H1 (cell line): ENCODE measurements at regions not wholly inside any gene's neighbourhood (a gene's known extent, or its start where the extent isn't known, plus 50 kb on each side); places are given as distances from the start of the nearest gene placed in this dataset.

ENCODE experiments used
- CTCF ChIA-PET: fragments of 300-600 bp; sonication (Branson Sonifier 250); formaldehyde crosslinking; loops from one replicate; lab custom pipeline; 2021; ENCODE audit not compliant: partially characterized antibody; lab: Charles Lee
- POLR2A ChIA-PET: fragments of 300-600 bp; sonication (Branson Sonifier 250); formaldehyde crosslinking; loops from one replicate; lab custom pipeline; 2021; ENCODE audit warnings: inconsistent platforms; ENCODE audit not compliant: partially characterized antibody; lab: Charles Lee
- DNase-seq, 2 experiments: peaks; one replicate each; pipeline versions ENCODE4 v3.0.0 to v3.0.0-alpha.2; 2010 to 2022; ENCODE audit warnings: low spot score in 2 of 2, low read depth in 1 of 2, mixed read lengths in 1 of 2
- FAIRE-seq: peaks from 2 replicates; lab custom pipeline; 2011; peaks lifted over from hg19 to GRCh38; lab: Jason Lieb, UNC
- H2AFZ ChIP-seq: 2 replicates; pipeline ENCODE4 v1.8.1; 2012; ENCODE audit warnings: low read length, inconsistent platforms
- H2AK5ac ChIP-seq: 2 replicates; pipeline ENCODE4 v1.6.1; 2013; ENCODE audit warnings: low read depth, low read length
- H2BK120ac ChIP-seq: replicated peaks from 2 replicates; pipeline ENCODE3; 2013; ENCODE audit warnings: low read depth, low read length, inconsistent platforms
- H2BK12ac ChIP-seq: 2 replicates; pipeline ENCODE4 v1.6.1; 2013; ENCODE audit warnings: low read depth, low read length
- H2BK15ac ChIP-seq: 2 replicates; pipeline ENCODE4 v1.6.1; 2013; ENCODE audit warnings: low read length
- H2BK20ac ChIP-seq: 2 replicates; pipeline ENCODE4 v1.6.1; 2013; ENCODE audit warnings: low read length
- H2BK5ac ChIP-seq: 2 replicates; pipeline ENCODE4 v1.6.1; 2013; ENCODE audit warnings: low read depth, low read length
- H3K14ac ChIP-seq: 2 replicates; pipeline ENCODE4 v1.6.1; 2013; ENCODE audit warnings: inconsistent platforms; ENCODE audit not compliant: insufficient read length
- H3K18ac ChIP-seq: 2 replicates; pipeline ENCODE4 v1.6.1; 2013; ENCODE audit warnings: low read length; ENCODE audit errors: extremely low read depth
- H3K23ac ChIP-seq: 2 replicates; pipeline ENCODE4 v1.6.1; 2013; ENCODE audit warnings: inconsistent platforms; ENCODE audit not compliant: insufficient read length
- H3K23me2 ChIP-seq: 2 replicates; pipeline ENCODE4 v1.6.1; 2013; ENCODE audit warnings: low read depth, low read length
- H3K27ac ChIP-seq: 2 replicates; pipeline ENCODE4 v1.6.1; 2011; ENCODE audit warnings: low read depth, low read length, inconsistent platforms
- H3K27me3 ChIP-seq, 4 experiments: replicated peaks in 1 of 4; 1 replicate in 1 of 4; 2 replicates in 3 of 4; pipeline versions ENCODE4 v1.6.1 to v1.8.1; 2011 to 2013; ENCODE audit warnings: low read length in 3 of 4, mild to moderate bottlenecking in 3 of 4, inconsistent platforms in 2 of 4, mixed read lengths in 2 of 4, moderate library complexity in 1 of 4; ENCODE audit not compliant: control insufficient read depth in 3 of 4, insufficient read depth in 3 of 4; ENCODE audit errors: extremely low read depth in 1 of 4
- H3K36me3 ChIP-seq, 4 experiments: 2 replicates each; pipeline versions ENCODE4 v1.6.1 to v1.8.1; 2011 to 2013; ENCODE audit warnings: mild to moderate bottlenecking in 4 of 4, low read length in 3 of 4, moderate library complexity in 2 of 4, control low read depth in 1 of 4, inconsistent platforms in 1 of 4; ENCODE audit not compliant: insufficient read depth in 4 of 4, control insufficient read depth in 2 of 4
- H3K4ac ChIP-seq: replicated peaks from 2 replicates; pipeline ENCODE3; 2013; ENCODE audit warnings: low read length, low read depth, mixed read lengths, inconsistent platforms; ENCODE audit not compliant: insufficient read length
- H3K4me1 ChIP-seq, 4 experiments: replicated peaks in 1 of 4; 1 replicate in 1 of 4; 2 replicates in 3 of 4; pipeline versions ENCODE4 v1.6.1 to v1.8.1; 2011 to 2013; ENCODE audit warnings: low read length in 3 of 4, inconsistent platforms in 2 of 4, mixed read lengths in 1 of 4; ENCODE audit not compliant: insufficient read depth in 4 of 4, control insufficient read depth in 3 of 4
- H3K4me2 ChIP-seq, 2 experiments: 2 replicates each; pipeline versions ENCODE4 v1.6.1 to v1.8.1; 2011 to 2013; ENCODE audit warnings: low read depth in 2 of 2, low read length in 2 of 2, control low read depth in 1 of 2, inconsistent platforms in 1 of 2, mild to moderate bottlenecking in 1 of 2; ENCODE audit not compliant: insufficient read depth in 1 of 2
- H3K4me3 ChIP-seq, 4 experiments: fragments of 200-600, 300-600 bp in 1 of 4; sonication (generic), shearing (Covaris generic), sonication (Bioruptor Twin) in 1 of 4; 2 replicates each; pipeline versions ENCODE4 v1.5.1 to v1.8.1; 2011 to 2016; ENCODE audit warnings: low read length in 4 of 4, low read depth in 3 of 4, control low read depth in 2 of 4, inconsistent platforms in 2 of 4, mild to moderate bottlenecking in 2 of 4, mixed read lengths in 1 of 4, moderate library complexity in 1 of 4; ENCODE audit not compliant: insufficient read depth in 2 of 4; ENCODE audit errors: extremely low read depth in 1 of 4
- H3K56ac ChIP-seq: replicated peaks from 2 replicates; pipeline ENCODE3; 2013; ENCODE audit warnings: low read depth, mild to moderate bottlenecking, mixed read lengths, low read length, inconsistent platforms; ENCODE audit not compliant: insufficient read length
- H3K79me1 ChIP-seq: 2 replicates; pipeline ENCODE4 v1.6.1; 2013; ENCODE audit warnings: low read depth, low read length, control low read depth
- H3K79me2 ChIP-seq, 2 experiments: 2 replicates each; pipeline versions ENCODE4 v1.6.1 to v1.8.1; 2012 to 2013; ENCODE audit warnings: low read length in 2 of 2, mild to moderate bottlenecking in 2 of 2, inconsistent platforms in 1 of 2; ENCODE audit not compliant: insufficient read depth in 2 of 2, control insufficient read depth in 1 of 2
- H3K9ac ChIP-seq, 4 experiments: replicated peaks in 1 of 4; 1 replicate in 1 of 4; 2 replicates in 3 of 4; pipeline versions ENCODE4 v1.6.1 to v1.8.1; 2011 to 2013; ENCODE audit warnings: low read depth in 3 of 4, low read length in 3 of 4, control low read depth in 2 of 4, mild to moderate bottlenecking in 2 of 4, moderate library complexity in 2 of 4, inconsistent platforms in 1 of 4; ENCODE audit errors: extremely low read depth in 1 of 4
- H3K9me3 ChIP-seq, 2 experiments: 2 replicates each; pipeline versions ENCODE4 v1.6.1 to v1.8.1; 2012 to 2013; ENCODE audit warnings: mild to moderate bottlenecking in 2 of 2, moderate library complexity in 2 of 2, control low read depth in 1 of 2, inconsistent platforms in 1 of 2, low read depth in 1 of 2, low read length in 1 of 2, mixed read lengths in 1 of 2; ENCODE audit not compliant: insufficient read depth in 2 of 2
- H4K20me1 ChIP-seq, 2 experiments: replicated peaks in 1 of 2; 2 replicates each; pipeline versions ENCODE3 to v1.8.1; 2011 to 2013; ENCODE audit warnings: inconsistent platforms in 2 of 2, low read length in 2 of 2, mild to moderate bottlenecking in 1 of 2; ENCODE audit not compliant: insufficient read depth in 2 of 2, control insufficient read depth in 1 of 2
- H4K5ac ChIP-seq: 2 replicates; pipeline ENCODE4 v1.6.1; 2013; ENCODE audit warnings: low read length, low read depth, mixed read lengths, inconsistent platforms; ENCODE audit not compliant: insufficient read length
- H4K8ac ChIP-seq: 2 replicates; pipeline ENCODE4 v1.8.0; 2013; ENCODE audit warnings: mild to moderate bottlenecking, moderate library complexity, low read length, inconsistent platforms; ENCODE audit not compliant: insufficient read depth; ENCODE audit errors: extremely low read depth
- H4K91ac ChIP-seq: replicated peaks from 2 replicates; pipeline ENCODE3; 2013; ENCODE audit warnings: low read length, mixed read lengths, inconsistent platforms; ENCODE audit not compliant: insufficient read length
- EP300 ChIP-seq, 2 experiments: IDR thresholded peaks; 1 replicate in 1 of 2; 2 replicates in 1 of 2; pipeline ENCODE4 v1.6.1; 2011 to 2012; ENCODE audit warnings: low read depth in 2 of 2, low read length in 2 of 2, mild to moderate bottlenecking in 2 of 2, borderline replicate concordance in 1 of 2, inconsistent platforms in 1 of 2, moderate library complexity in 1 of 2
- GTF2F1 ChIP-seq: IDR thresholded peaks from 2 replicates; pipeline ENCODE4 v1.6.1; 2012; ENCODE audit warnings: low read depth, low read length, improper control_type of control experiment, borderline replicate concordance
- MAX ChIP-seq: IDR thresholded peaks from 2 replicates; pipeline ENCODE4 v1.6.1; 2012; ENCODE audit warnings: inconsistent platforms
- PHF8 ChIP-seq: fragments of 200-600 bp; sonication (generic); conservative IDR thresholded peaks from 2 replicates; pipeline ENCODE4 v1.7.1; 2012; ENCODE audit warnings: low read depth, mild to moderate bottlenecking, inconsistent platforms, low read length, moderate library complexity
- POLR2AphosphoS5 ChIP-seq: IDR thresholded peaks from 2 replicates; pipeline ENCODE4 v1.6.1; 2011; ENCODE audit warnings: low read depth, low read length
- SIN3A ChIP-seq, 2 experiments: IDR thresholded peaks in 1 of 2; conservative IDR thresholded peaks in 1 of 2; 2 replicates each; pipeline ENCODE4 v1.6.1; 2011 to 2012; ENCODE audit warnings: low read length in 2 of 2, improper control_type of control experiment in 1 of 2, low read depth in 1 of 2, mild to moderate bottlenecking in 1 of 2
- SP1 ChIP-seq: IDR thresholded peaks from 2 replicates; pipeline ENCODE4 v1.6.1; 2011; ENCODE audit warnings: low read depth, low read length
- WGBS, 2 experiments: shearing (Covaris generic) in 1 of 2; methylation state at CpG; one replicate each; pipeline versions ENCODE4 v1.1.6 to v1.1.7; 2013 to 2015; ENCODE audit warnings: low lambda C conversion rate in 2 of 2, mixed read lengths in 2 of 2, inconsistent platforms in 1 of 2, low coverage in 1 of 2, missing lambda C conversion rate in 1 of 2; ENCODE audit not compliant: insufficient replicate concordance in 2 of 2, insufficient coverage in 1 of 2, insufficient read length in 1 of 2; ENCODE audit errors: extremely low coverage in 1 of 2, missing lambda C conversion rate in 1 of 2; 5-methylcytosine and 5-hydroxymethylcytosine counted together
- TF ChIP-seq, protein P1 (sequence below), 3 experiments: IDR thresholded peaks; 1 replicate in 2 of 3; 2 replicates in 1 of 3; pipeline versions ENCODE4 v1.5.1 to v1.6.1; 2011; ENCODE audit warnings: low read length in 3 of 3, mild to moderate bottlenecking in 3 of 3, inconsistent platforms in 2 of 3, low read depth in 1 of 3, moderate library complexity in 1 of 3; ENCODE audit not compliant: insufficient read depth in 1 of 3; ENCODE audit errors: control extremely low read depth in 1 of 3

GRCh38 chr13:81318231-81319019, 977.5 kb upstream of the SPRY2 start:
- no peak overlapping the region for H3K18ac ChIP-seq
- POLR2A ChIA-PET: no interaction called here
- no peak overlapping the region for H2BK12ac ChIP-seq
- H3K27me3 ChIP-seq: no peaks in the 10 kb centered on the region
- no peak overlapping the region for H2BK120ac ChIP-seq
- no peak overlapping the region for H2AFZ ChIP-seq
- H3K4me2 ChIP-seq: no peak overlapping the region
- CTCF ChIA-PET: no interaction called here
- H3K14ac ChIP-seq: no peak overlapping the region
- H3K79me1 ChIP-seq: no peaks in the 10 kb centered on the region
- no peak overlapping the region for H2AK5ac ChIP-seq
- FAIRE-seq: no peak
- H3K56ac ChIP-seq: no peak overlapping the region
- H3K4me3 ChIP-seq: no peak overlapping the region
- no peak overlapping the region for H3K4ac ChIP-seq
- H2BK20ac ChIP-seq: no peak overlapping the region
- H4K91ac ChIP-seq: no peak overlapping the region
- H3K9me3 ChIP-seq: no peaks in the 10 kb centered on the region
- H3K23me2 ChIP-seq: no peaks in the 10 kb centered on the region
- TF ChIP-seq GTF2F1 (no peak), POLR2AphosphoS5 (no peak), MAX (no peak), SP1 (no peak), PHF8 (no peak), SIN3A (conservative IDR thresholded peaks at IDR 0.05 in 1 of 2, IDR thresholded peaks at IDR 0.05 in 1 of 2; ENCODE audit: low read depth in 1 of 2, low read length in 2 of 2) (no peak), EP300 (IDR thresholded peaks at IDR 0.05; ENCODE audit: borderline replicate concordance in 1 of 2, low read depth in 2 of 2, low read length in 2 of 2) (no peak)
- TF ChIP-seq, protein P1, sequence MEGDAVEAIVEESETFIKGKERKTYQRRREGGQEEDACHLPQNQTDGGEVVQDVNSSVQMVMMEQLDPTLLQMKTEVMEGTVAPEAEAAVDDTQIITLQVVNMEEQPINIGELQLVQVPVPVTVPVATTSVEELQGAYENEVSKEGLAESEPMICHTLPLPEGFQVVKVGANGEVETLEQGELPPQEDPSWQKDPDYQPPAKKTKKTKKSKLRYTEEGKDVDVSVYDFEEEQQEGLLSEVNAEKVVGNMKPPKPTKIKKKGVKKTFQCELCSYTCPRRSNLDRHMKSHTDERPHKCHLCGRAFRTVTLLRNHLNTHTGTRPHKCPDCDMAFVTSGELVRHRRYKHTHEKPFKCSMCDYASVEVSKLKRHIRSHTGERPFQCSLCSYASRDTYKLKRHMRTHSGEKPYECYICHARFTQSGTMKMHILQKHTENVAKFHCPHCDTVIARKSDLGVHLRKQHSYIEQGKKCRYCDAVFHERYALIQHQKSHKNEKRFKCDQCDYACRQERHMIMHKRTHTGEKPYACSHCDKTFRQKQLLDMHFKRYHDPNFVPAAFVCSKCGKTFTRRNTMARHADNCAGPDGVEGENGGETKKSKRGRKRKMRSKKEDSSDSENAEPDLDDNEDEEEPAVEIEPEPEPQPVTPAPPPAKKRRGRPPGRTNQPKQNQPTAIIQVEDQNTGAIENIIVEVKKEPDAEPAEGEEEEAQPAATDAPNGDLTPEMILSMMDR (IDR thresholded peaks at IDR 0.05; ENCODE audit: control extremely low read depth in 1 of 3, insufficient read depth in 1 of 3, low read depth in 1 of 3, low read length in 3 of 3): no peak
- TF ChIP-seq, all 59 proteins: peak for 0
- no peak overlapping the region for H2BK5ac ChIP-seq
- 0 out of 7 replicates have a peak, but pooled peaks cover 0 to under 1% (median 0%) of the 10 kb centered on the region in 4 experiments for H3K4me1 ChIP-seq
- 97% methylated on average over 4 of the region's 4 CpGs; no CpG with 5 or more reads in 1 of the 2 experiments for WGBS, 2 experiments
- H3K23ac ChIP-seq: no peak overlapping the region
- H4K8ac ChIP-seq: no peak overlapping the region
- no peak overlapping the region for H3K9ac ChIP-seq
- no peaks in the 10 kb centered on the region for H4K20me1 ChIP-seq
- DNase-seq: no peak
- H4K5ac ChIP-seq: no peak overlapping the region
- no peak overlapping the region for H2BK15ac ChIP-seq
- no peak overlapping the region for H3K27ac ChIP-seq
- no peaks in the 10 kb centered on the region for H3K79me2 ChIP-seq
- no peaks in the 10 kb centered on the region for H3K36me3 ChIP-seq
